ENCODE measurements at regions not wholly inside any gene's neighbourhood (a gene's known extent, or its start where the extent isn't known, plus 50 kb on each side); places are given as distances from the start of the nearest gene placed in this dataset.

- Histone ChIP-seq H3K36me3 (ENCODE audit: control insufficient read depth in 2 of 2, insufficient read depth in 2 of 2, low read length in 2 of 2) (no peaks in the 10 kb centered on the region), H3K27me3 (ENCODE audit: control insufficient read depth in 1 of 2, insufficient read depth in 2 of 2, low read length in 2 of 2) (no peaks in the 10 kb centered on the region), H3K4me1 (ENCODE audit: control insufficient read depth, insufficient read depth, low read length) (peaks cover 13% of the 10 kb centered on the region), H3K9ac (ENCODE audit: low read length in 2 of 2) (no peak overlapping the region), H3K4me3 (ENCODE audit: low read length in 2 of 2) (no peak overlapping the region), H3K9me3 (ENCODE audit: control insufficient read depth in 2 of 2, low read length in 2 of 2) (peaks cover 0 to 3% of the 10 kb centered on the region in 2 donors), H3K27ac (ENCODE audit: low read length) (no peak overlapping the region)
Observed at GRCh38 chr3:194928227-194928626, 242.5 kb downstream of the FAM43A start.

GRCh38 chr3:194928831-194929577, 243.3 kb downstream of the FAM43A start:
- Histone ChIP-seq H3K27ac (ENCODE audit: low read length) (no peak overlapping the region), H3K27me3 (ENCODE audit: control insufficient read depth in 1 of 2, insufficient read depth in 2 of 2, low read length in 2 of 2) (no peaks in the 10 kb centered on the region), H3K4me1 (ENCODE audit: control insufficient read depth, insufficient read depth, low read length) (peaks cover 13% of the 10 kb centered on the region)

DNA sequence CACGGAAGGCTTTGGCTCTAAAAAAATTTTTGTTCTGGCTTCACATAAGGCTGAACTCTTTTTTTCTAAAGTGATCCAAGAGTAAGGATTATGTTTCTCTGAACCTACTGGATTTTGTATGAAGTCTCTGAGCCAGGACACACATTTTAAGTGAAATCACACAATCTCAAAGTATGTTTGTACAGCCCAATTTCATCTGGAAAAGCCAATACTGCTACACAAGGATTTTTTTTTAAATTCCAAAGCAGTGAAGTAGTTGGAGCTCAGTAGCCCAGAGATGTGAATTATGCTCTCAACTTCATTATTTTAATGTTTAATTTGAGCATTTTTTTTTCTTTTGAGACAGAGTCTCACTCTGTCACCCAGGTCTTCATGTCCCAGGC, 243.9 kb downstream of the FAM43A start:
- Histone ChIP-seq H3K9ac (ENCODE audit: low read length in 2 of 2) (no peak overlapping the region), H3K9me3 (ENCODE audit: control insufficient read depth in 2 of 2, low read length in 2 of 2) (peaks cover 0 to 3% of the 10 kb centered on the region in 2 donors), H3K4me3 (ENCODE audit: low read length in 2 of 2) (no peak overlapping the region), H3K27me3 (ENCODE audit: control insufficient read depth in 1 of 2, insufficient read depth in 2 of 2, low read length in 2 of 2) (no peaks in the 10 kb centered on the region), H3K36me3 (ENCODE audit: control insufficient read depth in 2 of 2, insufficient read depth in 2 of 2, low read length in 2 of 2) (no peaks in the 10 kb centered on the region), H3K27ac (ENCODE audit: low read length) (no peak overlapping the region), H3K4me1 (ENCODE audit: control insufficient read depth, insufficient read depth, low read length) (peaks cover 13% of the 10 kb centered on the region)

More at GRCh38 chr3:194928831-194929577, 243.3 kb downstream of the FAM43A start:
- H3K4me3 ChIP-seq (ENCODE audit: low read length in 2 of 2): no peak overlapping the region
- H3K9ac ChIP-seq (ENCODE audit: low read length in 2 of 2): no peak overlapping the region
- no peaks in the 10 kb centered on the region for H3K36me3 ChIP-seq (ENCODE audit: control insufficient read depth in 2 of 2, insufficient read depth in 2 of 2, low read length in 2 of 2)
- H3K9me3 ChIP-seq (ENCODE audit: control insufficient read depth in 2 of 2, low read length in 2 of 2): peaks cover 0 to 3% of the 10 kb centered on the region in 2 donors

GRCh38 chr3:194930377-194931204, 244.9 kb downstream of the FAM43A start:
- no peak overlapping the region for H3K4me3 ChIP-seq (ENCODE audit: low read length in 2 of 2)
- H3K27me3 ChIP-seq (ENCODE audit: control insufficient read depth in 1 of 2, insufficient read depth in 2 of 2, low read length in 2 of 2): no peaks in the 10 kb centered on the region
- H3K36me3 ChIP-seq (ENCODE audit: control insufficient read depth in 2 of 2, insufficient read depth in 2 of 2, low read length in 2 of 2): no peaks in the 10 kb centered on the region
- H3K27ac ChIP-seq (ENCODE audit: low read length): no peak overlapping the region
- no peak overlapping the region for H3K9ac ChIP-seq (ENCODE audit: low read length in 2 of 2)
- peaks cover 0 to 3% of the 10 kb centered on the region in 2 donors for H3K9me3 ChIP-seq (ENCODE audit: control insufficient read depth in 2 of 2, low read length in 2 of 2)
- H3K4me1 ChIP-seq (ENCODE audit: control insufficient read depth, insufficient read depth, low read length): peaks cover 13% of the 10 kb centered on the region

- Histone ChIP-seq H3K4me1 (ENCODE audit: control insufficient read depth, insufficient read depth, low read length) (peaks cover 13% of the 10 kb centered on the region), H3K27ac (ENCODE audit: low read length) (no peak overlapping the region), H3K4me3 (ENCODE audit: low read length in 2 of 2) (no peak overlapping the region), H3K9me3 (ENCODE audit: control insufficient read depth in 2 of 2, low read length in 2 of 2) (peaks cover 0 to 3% of the 10 kb centered on the region in 2 donors), H3K27me3 (ENCODE audit: control insufficient read depth in 1 of 2, insufficient read depth in 2 of 2, low read length in 2 of 2) (no peaks in the 10 kb centered on the region), H3K9ac (ENCODE audit: low read length in 2 of 2) (no peak overlapping the region), H3K36me3 (ENCODE audit: control insufficient read depth in 2 of 2, insufficient read depth in 2 of 2, low read length in 2 of 2) (no peaks in the 10 kb centered on the region)
Observed at GRCh38 chr3:194931347-194931746, 245.7 kb downstream of the FAM43A start.

GRCh38 chr3:194931865-194932264, 246.2 kb downstream of the FAM43A start:
- Histone ChIP-seq H3K9me3 (ENCODE audit: control insufficient read depth in 2 of 2, low read length in 2 of 2) (peaks cover 0 to 3% of the 10 kb centered on the region in 2 donors), H3K4me3 (ENCODE audit: low read length in 2 of 2) (no peak overlapping the region), H3K27me3 (ENCODE audit: control insufficient read depth in 1 of 2, insufficient read depth in 2 of 2, low read length in 2 of 2) (no peaks in the 10 kb centered on the region), H3K4me1 (ENCODE audit: control insufficient read depth, insufficient read depth, low read length) (peaks cover 13% of the 10 kb centered on the region), H3K9ac (ENCODE audit: low read length in 2 of 2) (no peak overlapping the region), H3K27ac (ENCODE audit: low read length) (no peak overlapping the region), H3K36me3 (ENCODE audit: control insufficient read depth in 2 of 2, insufficient read depth in 2 of 2, low read length in 2 of 2) (no peaks in the 10 kb centered on the region)

DNA sequence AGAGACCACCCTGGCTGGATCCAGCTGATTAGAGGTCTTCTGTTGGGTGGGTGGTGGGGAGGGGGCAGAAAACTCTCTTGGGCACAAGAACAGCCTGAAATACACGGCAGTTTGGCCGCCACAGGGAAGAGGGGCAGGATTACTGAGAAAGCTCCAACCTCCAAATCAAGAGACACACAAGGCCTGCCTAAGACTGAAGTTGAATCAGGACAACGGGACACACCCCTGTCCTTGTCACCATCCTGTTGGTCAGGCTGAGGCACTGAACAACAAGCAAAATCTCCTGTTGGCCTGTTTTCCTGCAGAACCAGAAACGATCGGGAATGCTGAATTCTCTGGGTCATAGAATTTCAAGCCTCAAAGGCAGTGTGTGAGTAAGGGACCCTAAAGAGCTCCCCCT, 247.8 kb downstream of the FAM43A start:
- Histone ChIP-seq H3K27me3 (ENCODE audit: control insufficient read depth in 1 of 2, insufficient read depth in 2 of 2, low read length in 2 of 2) (no peaks in the 10 kb centered on the region), H3K4me3 (ENCODE audit: low read length in 2 of 2) (no peak overlapping the region), H3K4me1 (ENCODE audit: control insufficient read depth, insufficient read depth, low read length) (peaks cover 11% of the 10 kb centered on the region), H3K9ac (ENCODE audit: low read length in 2 of 2) (no peak overlapping the region), H3K9me3 (ENCODE audit: control insufficient read depth in 2 of 2, low read length in 2 of 2) (peaks cover 0 to 3% of the 10 kb centered on the region in 2 donors), H3K36me3 (ENCODE audit: control insufficient read depth in 2 of 2, insufficient read depth in 2 of 2, low read length in 2 of 2) (no peaks in the 10 kb centered on the region), H3K27ac (ENCODE audit: low read length) (no peak overlapping the region)

DNA sequence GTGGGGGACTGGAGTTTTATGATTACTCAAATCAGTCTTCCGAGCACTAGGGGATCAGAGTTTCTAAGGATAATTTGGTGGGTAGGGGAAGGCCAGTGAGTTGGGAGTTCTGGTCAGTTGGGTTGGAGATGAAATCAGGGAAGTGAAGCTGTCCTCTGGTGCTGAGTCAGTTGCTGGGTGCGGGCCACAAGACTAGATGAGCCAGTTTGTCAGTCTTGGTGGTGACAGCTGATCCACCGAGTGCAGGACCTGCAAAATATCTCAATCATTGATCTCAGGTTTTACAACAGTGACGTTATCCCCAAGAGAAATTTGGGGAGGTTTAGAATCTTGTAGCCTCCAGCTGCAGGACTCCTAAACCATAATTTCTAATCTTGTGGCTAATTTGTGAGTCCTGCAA, 249.4 kb downstream of the FAM43A start:
- H3K4me1 ChIP-seq (ENCODE audit: control insufficient read depth, insufficient read depth, low read length): peaks cover 21% of the 10 kb centered on the region
- no peak overlapping the region for H3K27ac ChIP-seq (ENCODE audit: low read length)
- no peaks in the 10 kb centered on the region for H3K36me3 ChIP-seq (ENCODE audit: control insufficient read depth in 2 of 2, insufficient read depth in 2 of 2, low read length in 2 of 2)
- no peak overlapping the region for H3K4me3 ChIP-seq (ENCODE audit: low read length in 2 of 2)
- H3K9me3 ChIP-seq (ENCODE audit: control insufficient read depth in 2 of 2, low read length in 2 of 2): peaks cover 0 to 3% of the 10 kb centered on the region in 2 donors
- no peaks in the 10 kb centered on the region for H3K27me3 ChIP-seq (ENCODE audit: control insufficient read depth in 1 of 2, insufficient read depth in 2 of 2, low read length in 2 of 2)
- H3K9ac ChIP-seq (ENCODE audit: low read length in 2 of 2): no peak overlapping the region

GRCh38 chr3:194935632-194936470, 250.2 kb downstream of the FAM43A start:
- Histone ChIP-seq H3K4me1 (ENCODE audit: control insufficient read depth, insufficient read depth, low read length) (peaks cover 21% of the 10 kb centered on the region), H3K27ac (ENCODE audit: low read length) (no peak overlapping the region)

GRCh38 chr3:194936659-194937058, 251.0 kb downstream of the FAM43A start:
- Histone ChIP-seq H3K27ac (ENCODE audit: low read length) (no peak overlapping the region), H3K4me3 (ENCODE audit: low read length in 2 of 2) (no peak overlapping the region), H3K27me3 (ENCODE audit: control insufficient read depth in 1 of 2, insufficient read depth in 2 of 2, low read length in 2 of 2) (no peaks in the 10 kb centered on the region), H3K36me3 (ENCODE audit: control insufficient read depth in 2 of 2, insufficient read depth in 2 of 2, low read length in 2 of 2) (no peaks in the 10 kb centered on the region), H3K4me1 (ENCODE audit: control insufficient read depth, insufficient read depth, low read length) (peaks cover 17% of the 10 kb centered on the region), H3K9ac (ENCODE audit: low read length in 2 of 2) (no peak overlapping the region), H3K9me3 (ENCODE audit: control insufficient read depth in 2 of 2, low read length in 2 of 2) (peaks cover 0 to 3% of the 10 kb centered on the region in 2 donors)

More at GRCh38 chr3:194935632-194936470, 250.2 kb downstream of the FAM43A start:
- Histone ChIP-seq H3K36me3 (ENCODE audit: control insufficient read depth in 2 of 2, insufficient read depth in 2 of 2, low read length in 2 of 2) (no peaks in the 10 kb centered on the region), H3K27me3 (ENCODE audit: control insufficient read depth in 1 of 2, insufficient read depth in 2 of 2, low read length in 2 of 2) (no peaks in the 10 kb centered on the region), H3K9me3 (ENCODE audit: control insufficient read depth in 2 of 2, low read length in 2 of 2) (peaks cover 0 to 3% of the 10 kb centered on the region in 2 donors), H3K9ac (ENCODE audit: low read length in 2 of 2) (no peak overlapping the region), H3K4me3 (ENCODE audit: low read length in 2 of 2) (no peak overlapping the region)
